Vagina (tissue), 2 donors: ENCODE measurements at regions not wholly inside any gene's neighbourhood (a gene's known extent, or its start where the extent isn't known, plus 50 kb on each side); places are given as distances from the start of the nearest gene placed in this dataset.
"Not testable (repeated sequence)": the region's sequence is repeated elsewhere in the genome, so short reads cannot be mapped to it uniquely, and the experiment has no call there.

Source experiments
- DNase-seq, 2 donors: peaks; one replicate each; pipeline ENCODE4 v3.0.0-alpha.2; 2017; ENCODE audit errors: extremely low spot score in 2 of 2
- H3K27ac ChIP-seq: fragments of 200-600 bp; sonication (generic); one replicate; pipeline ENCODE4 v1.5.1; 2019
- H3K27me3 ChIP-seq: fragments of 200-600 bp; sonication (generic); one replicate; pipeline ENCODE4 v1.5.1; 2019
- H3K36me3 ChIP-seq, 2 donors: fragments of 200-600 bp; sonication (generic); one replicate each; pipeline ENCODE4 v1.5.1; 2017 to 2019
- H3K4me1 ChIP-seq: fragments of 200-600 bp; sonication (generic); one replicate; pipeline ENCODE4 v1.5.1; 2019
- H3K4me3 ChIP-seq, 2 donors: fragments of 200-600 bp; sonication (generic); 1 replicate in 1 of 2; 2 replicates in 1 of 2; pipeline ENCODE4 v1.5.1; 2016 to 2019
- H3K9me3 ChIP-seq: fragments of 200-600 bp; sonication (generic); one replicate; pipeline ENCODE4 v1.5.1; 2019
- CTCF ChIP-seq, 3 experiments: fragments of 450-650 bp in 2 of 3; fragments of 200-600 bp in 1 of 3; sonication (generic) in 1 of 3; IDR thresholded peaks; one replicate each; pipeline ENCODE4 v1.5.1; 2017 to 2019; ENCODE audit warnings: antibody characterized with exemption in 3 of 3, mild to moderate bottlenecking in 2 of 3, moderate library complexity in 2 of 3
- POLR2A ChIP-seq, 2 donors: fragments of 450-650 bp; IDR thresholded peaks; one replicate each; pipeline ENCODE4 v1.6.1; 2017; ENCODE audit warnings: antibody characterized with exemption in 2 of 2, mild to moderate bottlenecking in 2 of 2, moderate library complexity in 2 of 2
- POLR2AphosphoS5 ChIP-seq, 2 donors: sonication (generic); formaldehyde crosslinking; IDR thresholded peaks; one replicate each; pipeline ENCODE4 v1.9.0; 2017; ENCODE audit warnings: antibody characterized with exemption in 2 of 2, mild to moderate bottlenecking in 2 of 2, low read depth in 1 of 2; ENCODE audit not compliant: insufficient read depth in 1 of 2
- intact Hi-C: fragments of 100-400 bp; cut with DNase I; formaldehyde crosslinking; loops from one replicate; pipeline ENCODE4 v1.15.1; 2023

- H3K27ac ChIP-seq = no peak overlapping the region
- no peak overlapping the region for H3K4me3 ChIP-seq
- no peak for DNase-seq
- intact Hi-C loops = no loop called here
- H3K36me3 ChIP-seq = no peaks in the 10 kb centered on the region
- TF ChIP-seq POLR2AphosphoS5 (IDR thresholded peaks at IDR 0.05; ENCODE audit: insufficient read depth in 1 of 2, low read depth in 1 of 2) (no peak), POLR2A (IDR thresholded peaks at IDR 0.05) (no peak), CTCF (IDR thresholded peaks at IDR 0.05) (no peak)
- H3K9me3 ChIP-seq = no peaks in the 10 kb centered on the region
- H3K27me3 ChIP-seq = no peaks in the 10 kb centered on the region
- no peaks in the 10 kb centered on the region for H3K4me1 ChIP-seq
These were observed 135.1 kb downstream of the KIF4B start for GRCh38 chr5:155148694-155149093.

- no peak for DNase-seq
- intact Hi-C loops = no loop called here
- Histone ChIP-seq H3K4me3 (no peak overlapping the region), H3K9me3 (no peaks in the 10 kb centered on the region), H3K4me1 (no peaks in the 10 kb centered on the region), H3K27ac (no peak overlapping the region), H3K27me3 (no peaks in the 10 kb centered on the region), H3K36me3 (no peaks in the 10 kb centered on the region)
- TF ChIP-seq POLR2AphosphoS5 (IDR thresholded peaks at IDR 0.05; ENCODE audit: insufficient read depth in 1 of 2, low read depth in 1 of 2) (no peak), POLR2A (IDR thresholded peaks at IDR 0.05) (no peak), CTCF (IDR thresholded peaks at IDR 0.05) (no peak)
These were observed 136.5 kb downstream of the KIF4B start for GRCh38 chr5:155150012-155150411.

GRCh38 chr5:155154973-155155372, 141.4 kb downstream of the KIF4B start:
- Histone ChIP-seq H3K9me3 (no peaks in the 10 kb centered on the region), H3K27ac (no peak overlapping the region), H3K4me3 (no peak overlapping the region), H3K36me3 (no peaks in the 10 kb centered on the region), H3K4me1 (no peaks in the 10 kb centered on the region), H3K27me3 (no peaks in the 10 kb centered on the region)
- DNase-seq = no peak
- TF ChIP-seq CTCF (IDR thresholded peaks at IDR 0.05) (no peak), POLR2A (IDR thresholded peaks at IDR 0.05) (no peak), POLR2AphosphoS5 (IDR thresholded peaks at IDR 0.05; ENCODE audit: insufficient read depth in 1 of 2, low read depth in 1 of 2) (no peak)
- intact Hi-C loops = no loop called here

GRCh38 chr5:155163084-155163483, 149.5 kb downstream of the KIF4B start:
- intact Hi-C loops, H3K4me1 ChIP-seq, H3K9me3 ChIP-seq, H3K4me3 ChIP-seq, H3K27me3 ChIP-seq, DNase-seq, H3K27ac ChIP-seq, H3K36me3 ChIP-seq: not testable (repeated sequence)

GRCh38 chr5:155167736-155168135, 154.2 kb downstream of the KIF4B start:
- H3K27me3 ChIP-seq = no peaks in the 10 kb centered on the region
- TF ChIP-seq CTCF (IDR thresholded peaks at IDR 0.05) = no peak
- TF ChIP-seq POLR2AphosphoS5 (IDR thresholded peaks at IDR 0.05; ENCODE audit: insufficient read depth in 1 of 2, low read depth in 1 of 2) = no peak
- no peak for TF ChIP-seq POLR2A (IDR thresholded peaks at IDR 0.05)

GRCh38 chr5:155181542-155181941, 168.0 kb downstream of the KIF4B start:
- H3K9me3 ChIP-seq = no peaks in the 10 kb centered on the region
- no peak for DNase-seq
- intact Hi-C loops = no loop called here
- H3K4me1 ChIP-seq = no peaks in the 10 kb centered on the region
- TF ChIP-seq POLR2AphosphoS5 (IDR thresholded peaks at IDR 0.05; ENCODE audit: insufficient read depth in 1 of 2, low read depth in 1 of 2) (no peak), CTCF (IDR thresholded peaks at IDR 0.05) (no peak), POLR2A (IDR thresholded peaks at IDR 0.05) (no peak)
- no peak overlapping the region for H3K27ac ChIP-seq
- no peak overlapping the region for H3K4me3 ChIP-seq
- no peaks in the 10 kb centered on the region for H3K36me3 ChIP-seq
- no peaks in the 10 kb centered on the region for H3K27me3 ChIP-seq

More at GRCh38 chr5:155167736-155168135, 154.2 kb downstream of the KIF4B start:
- no peak overlapping the region for H3K27ac ChIP-seq
- H3K4me3 ChIP-seq = no peak overlapping the region
- intact Hi-C loops = no loop called here
- no peaks in the 10 kb centered on the region for H3K4me1 ChIP-seq
- no peaks in the 10 kb centered on the region for H3K36me3 ChIP-seq
- no peak for DNase-seq
- H3K9me3 ChIP-seq = no peaks in the 10 kb centered on the region
